ENCODE measurements at regions not wholly inside any gene's neighbourhood (a gene's known extent, or its start where the extent isn't known, plus 50 kb on each side); places are given as distances from the start of the nearest gene placed in this dataset.
"Not testable (repeated sequence)": the region's sequence is repeated elsewhere in the genome, so short reads cannot be mapped to it uniquely, and the experiment has no call there.

GRCh38 chrX:151088221-151088620, 88.2 kb upstream of the GPR50 start:
- Mint-ChIP-seq H3K36me3 (ENCODE audit: low read depth) (no peaks in the 10 kb centered on the region), H3K9me3 (no peaks in the 10 kb centered on the region), H3K4me1 (ENCODE audit: low read depth) (no peaks in the 10 kb centered on the region), H3K4me3 (no peak overlapping the region), H3K27me3 (peaks cover 24% of the 10 kb centered on the region), H3K27ac (no peak overlapping the region)
- Histone ChIP-seq H3K4me1 (ENCODE audit: insufficient read depth, low read length) (no peaks in the 10 kb centered on the region), H3K27ac (ENCODE audit: low read depth in 1 of 2, low read length in 2 of 2) (no peak overlapping the region), H3K27me3 (ENCODE audit: control insufficient read depth in 1 of 2, insufficient read depth in 2 of 2, low read length in 2 of 2) (peaks cover 2 to 30% of the 10 kb centered on the region in 2 experiments), H3K9me3 (ENCODE audit: control insufficient read depth in 1 of 2, insufficient read depth in 1 of 2, low read length in 2 of 2) (no peaks in the 10 kb centered on the region), H3K4me3 (ENCODE audit: low read length) (no peak overlapping the region), H3K36me3 (ENCODE audit: insufficient read depth, low read length) (no peaks in the 10 kb centered on the region)
- ATAC-seq (ENCODE audit: poor library complexity) (no peak), DNase-seq (no peak)
- CTCF ChIA-PET: no interaction called here
- no peak for TF ChIP-seq CTCF (IDR thresholded peaks at IDR 0.05)
- POLR2A ChIA-PET: no interaction called here
- intact Hi-C loops (cut with DNase I, micrococcal nuclease): no loop called here

- peaks cover 4% of the 10 kb centered on the region for H3K27me3 Mint-ChIP-seq
- ChIA-PET POLR2A (no interaction called here), CTCF (no interaction called here)
- Histone ChIP-seq H3K9me3 (ENCODE audit: control insufficient read depth in 1 of 2, insufficient read depth in 1 of 2, low read length in 2 of 2) (no peaks in the 10 kb centered on the region), H3K36me3 (ENCODE audit: insufficient read depth, low read length) (no peaks in the 10 kb centered on the region), H3K27ac (ENCODE audit: low read depth in 1 of 2, low read length in 2 of 2) (no peak overlapping the region), H3K4me1 (ENCODE audit: insufficient read depth, low read length) (no peaks in the 10 kb centered on the region), H3K27me3 (ENCODE audit: control insufficient read depth in 1 of 2, insufficient read depth in 2 of 2, low read length in 2 of 2) (peaks cover 0 to 4% of the 10 kb centered on the region in 2 experiments), H3K4me3 (ENCODE audit: low read length) (no peak overlapping the region)
- DNase-seq: no peak
- intact Hi-C loops (cut with DNase I, micrococcal nuclease): no loop called here
- H3K9me3 Mint-ChIP-seq: no peaks in the 10 kb centered on the region
- no peaks in the 10 kb centered on the region for H3K36me3 Mint-ChIP-seq (ENCODE audit: low read depth)
- no peak overlapping the region for H3K4me3 Mint-ChIP-seq
- no peak overlapping the region for H3K27ac Mint-ChIP-seq
- ATAC-seq (ENCODE audit: poor library complexity): no peak
- TF ChIP-seq CTCF (IDR thresholded peaks at IDR 0.05): no peak
- no peaks in the 10 kb centered on the region for H3K4me1 Mint-ChIP-seq (ENCODE audit: low read depth)
These were observed 77.4 kb upstream of the GPR50 start for GRCh38 chrX:151099001-151099400.

GRCh38 chrX:151100799-151101198, 75.6 kb upstream of the GPR50 start:
- Histone ChIP-seq H3K36me3 (ENCODE audit: insufficient read depth, low read length) (no peaks in the 10 kb centered on the region), H3K4me3 (ENCODE audit: low read length) (no peak overlapping the region), H3K27ac (ENCODE audit: low read depth in 1 of 2, low read length in 2 of 2) (no peak overlapping the region), H3K4me1 (ENCODE audit: insufficient read depth, low read length) (no peaks in the 10 kb centered on the region), H3K9me3 (ENCODE audit: control insufficient read depth in 1 of 2, insufficient read depth in 1 of 2, low read length in 2 of 2) (no peaks in the 10 kb centered on the region), H3K27me3 (ENCODE audit: control insufficient read depth in 1 of 2, insufficient read depth in 2 of 2, low read length in 2 of 2) (no peaks in the 10 kb centered on the region)
- Mint-ChIP-seq H3K4me3 (no peak overlapping the region), H3K9me3 (no peaks in the 10 kb centered on the region), H3K27me3 (peaks cover 4% of the 10 kb centered on the region), H3K27ac (no peak overlapping the region), H3K36me3 (ENCODE audit: low read depth) (no peaks in the 10 kb centered on the region), H3K4me1 (ENCODE audit: low read depth) (no peaks in the 10 kb centered on the region)
- ChIA-PET POLR2A (no interaction called here), CTCF (no interaction called here)
- DNase-seq: no peak
- intact Hi-C loops (cut with DNase I, micrococcal nuclease): no loop called here
- TF ChIP-seq CTCF (IDR thresholded peaks at IDR 0.05): no peak
- no peak for ATAC-seq (ENCODE audit: poor library complexity)

- H3K9me3 ChIP-seq (ENCODE audit: control insufficient read depth in 1 of 2, insufficient read depth in 1 of 2, low read length in 2 of 2); POLR2A ChIA-PET; H3K4me3 ChIP-seq (ENCODE audit: low read length); H3K9me3 Mint-ChIP-seq; H3K4me1 Mint-ChIP-seq (ENCODE audit: low read depth); DNase-seq; CTCF ChIA-PET; H3K27ac Mint-ChIP-seq; H3K27me3 ChIP-seq (ENCODE audit: control insufficient read depth in 1 of 2, insufficient read depth in 2 of 2, low read length in 2 of 2); H3K4me3 Mint-ChIP-seq; H3K27ac ChIP-seq (ENCODE audit: low read depth in 1 of 2, low read length in 2 of 2); H3K36me3 Mint-ChIP-seq (ENCODE audit: low read depth); H3K4me1 ChIP-seq (ENCODE audit: insufficient read depth, low read length); ATAC-seq (ENCODE audit: poor library complexity); intact Hi-C loops (cut with DNase I, micrococcal nuclease); H3K36me3 ChIP-seq (ENCODE audit: insufficient read depth, low read length): not testable (repeated sequence)
- peaks cover 35% of the 10 kb centered on the region for H3K27me3 Mint-ChIP-seq
These were observed 63.2 kb upstream of the GPR50 start for GRCh38 chrX:151113200-151113599.

All from CD4-positive, alpha-beta T cell (primary cell).